ENCODE measurements at regions not wholly inside any gene's neighbourhood (a gene's known extent, or its start where the extent isn't known, plus 50 kb on each side); places are given as distances from the start of the nearest gene placed in this dataset.

GRCh38 chr4:11281720-11282119 is 147.0 kb downstream of the HS3ST1 start:
- TF ChIP-seq ZNF671 (CRISPR knock-in tag; IDR thresholded peaks at IDR 0.05) (no peak), TEAD1 (CRISPR knock-in tag; IDR thresholded peaks at IDR 0.05) (no peak), ATF6 (CRISPR knock-in tag; IDR thresholded peaks at IDR 0.05) (no peak), CREB1 (CRISPR knock-in tag; IDR thresholded peaks at IDR 0.05) (no peak), ZSCAN18 (CRISPR knock-in tag; IDR thresholded peaks at IDR 0.05) (no peak), AFF4 (CRISPR knock-in tag; IDR thresholded peaks at IDR 0.05; ENCODE audit: borderline replicate concordance) (no peak), ZNF532 (CRISPR knock-in tag; IDR thresholded peaks at IDR 0.05; ENCODE audit: borderline replicate concordance) (no peak), IRF2 (CRISPR knock-in tag; IDR thresholded peaks at IDR 0.05; ENCODE audit: borderline replicate concordance, low read depth) (no peak), GRHL2 (CRISPR knock-in tag; IDR thresholded peaks at IDR 0.05; ENCODE audit: insufficient replicate concordance, severe bottlenecking) (no peak), TEAD4 (CRISPR knock-in tag; IDR thresholded peaks at IDR 0.05) (no peak), PRRX2 (CRISPR knock-in tag; IDR thresholded peaks at IDR 0.05) (no peak), MLX (CRISPR knock-in tag; IDR thresholded peaks at IDR 0.05) (no peak), ERG (CRISPR knock-in tag; IDR thresholded peaks at IDR 0.05) (no peak), TCF7 (CRISPR knock-in tag; IDR thresholded peaks at IDR 0.05; ENCODE audit: low read depth) (no peak)
- ATAC-seq, result no peak
- ChIA-PET CTCF (no interaction called here), POLR2A (no interaction called here)
- no peak for DNase-seq (ENCODE audit: low spot score)
- no peak overlapping the region for H3K4me3 Mint-ChIP-seq
- H3K27me3 Mint-ChIP-seq (ENCODE audit: low read depth), result peaks cover 12% of the 10 kb centered on the region; the same call in 1 of the 2 replicates
- H3K27ac Mint-ChIP-seq, result no peak overlapping the region
- peaks cover 64% of the 10 kb centered on the region for H3K9me3 Mint-ChIP-seq
- H3K4me1 Mint-ChIP-seq, result no peaks in the 10 kb centered on the region
- peaks cover 60% of the 10 kb centered on the region for H3K36me3 Mint-ChIP-seq
